Trophoblast cell (in vitro differentiated cells and primary cell): ENCODE measurements at regions not wholly inside any gene's neighbourhood (a gene's known extent, or its start where the extent isn't known, plus 50 kb on each side); places are given as distances from the start of the nearest gene placed in this dataset.
"Not testable (repeated sequence)": the region's sequence is repeated elsewhere in the genome, so short reads cannot be mapped to it uniquely, and the experiment has no call there.

Experiments
- DNase-seq, 2 donors: peaks; one replicate each; pipeline ENCODE4 v3.0.0-alpha.2; 2016
- H2AFZ ChIP-seq: 2 replicates; pipeline ENCODE4 v1.6.1; 2013; ENCODE audit warnings: low read length, moderate library complexity, mild to moderate bottlenecking; ENCODE audit not compliant: insufficient read depth, poor library complexity
- H2AK5ac ChIP-seq: 2 replicates; pipeline ENCODE4 v1.6.1; 2013; ENCODE audit warnings: mild to moderate bottlenecking, low read length
- H2BK120ac ChIP-seq: 2 replicates; pipeline ENCODE4 v1.6.1; 2013; ENCODE audit warnings: low read length, mild to moderate bottlenecking, moderate library complexity; ENCODE audit not compliant: insufficient read depth, poor library complexity
- H2BK12ac ChIP-seq: 2 replicates; pipeline ENCODE4 v1.6.1; 2013; ENCODE audit warnings: mild to moderate bottlenecking, low read length, moderate library complexity
- H2BK5ac ChIP-seq: 2 replicates; pipeline ENCODE4 v1.6.1; 2013; ENCODE audit warnings: low read length, low read depth, moderate library complexity, mild to moderate bottlenecking; ENCODE audit not compliant: poor library complexity
- H3K14ac ChIP-seq: 2 replicates; pipeline ENCODE4 v1.6.1; 2013; ENCODE audit warnings: mild to moderate bottlenecking, low read length
- H3K18ac ChIP-seq: 2 replicates; pipeline ENCODE4 v1.6.1; 2013; ENCODE audit warnings: mild to moderate bottlenecking, low read length
- H3K23ac ChIP-seq: 2 replicates; pipeline ENCODE4 v1.6.1; 2013; ENCODE audit warnings: low read length
- H3K27ac ChIP-seq: 2 replicates; pipeline ENCODE4 v1.5.1; 2013; ENCODE audit warnings: low read depth, mild to moderate bottlenecking, inconsistent platforms, low read length, moderate library complexity
- H3K27me3 ChIP-seq: 2 replicates; pipeline ENCODE4 v1.6.1; 2013; ENCODE audit warnings: inconsistent platforms, mild to moderate bottlenecking, low read length, moderate library complexity; ENCODE audit not compliant: insufficient read depth
- H3K36me3 ChIP-seq, 2 experiments: 1 replicate in 1 of 2; 2 replicates in 1 of 2; pipeline ENCODE4 v1.6.1; 2013; ENCODE audit warnings: low read length in 2 of 2, mild to moderate bottlenecking in 2 of 2, moderate library complexity in 1 of 2; ENCODE audit not compliant: insufficient read depth in 2 of 2, control insufficient read depth in 1 of 2
- H3K4ac ChIP-seq: 2 replicates; pipeline ENCODE4 v1.6.1; 2013; ENCODE audit warnings: low read depth, mild to moderate bottlenecking, low read length, moderate library complexity
- H3K4me1 ChIP-seq, 2 experiments: 1 replicate in 1 of 2; 2 replicates in 1 of 2; pipeline ENCODE4 v1.6.1; 2013; ENCODE audit warnings: low read length in 2 of 2, mild to moderate bottlenecking in 2 of 2, moderate library complexity in 1 of 2; ENCODE audit not compliant: insufficient read depth in 2 of 2, control insufficient read depth in 1 of 2
- H3K4me2 ChIP-seq: 2 replicates; pipeline ENCODE4 v1.6.1; 2013; ENCODE audit warnings: inconsistent platforms, mild to moderate bottlenecking, low read length, moderate library complexity
- H3K4me3 ChIP-seq: 2 replicates; pipeline ENCODE4 v1.5.1; 2013; ENCODE audit warnings: mild to moderate bottlenecking, low read depth, low read length, inconsistent platforms
- H3K79me1 ChIP-seq: one replicate; pipeline ENCODE4 v1.6.1; 2013; ENCODE audit warnings: low read length
- H3K79me2 ChIP-seq: 2 replicates; pipeline ENCODE4 v1.6.1; 2013; ENCODE audit warnings: low read length, mild to moderate bottlenecking; ENCODE audit not compliant: control insufficient read depth, insufficient read depth, poor library complexity
- H3K9ac ChIP-seq: 2 replicates; pipeline ENCODE4 v1.6.1; 2013; ENCODE audit warnings: mild to moderate bottlenecking, low read length
- H3K9me3 ChIP-seq: 2 replicates; pipeline ENCODE4 v1.6.1; 2013; ENCODE audit warnings: low read depth, mild to moderate bottlenecking, control low read depth, inconsistent platforms, low read length; ENCODE audit not compliant: insufficient read depth
- H4K12ac ChIP-seq: 2 replicates; pipeline ENCODE4 v1.6.1; 2013; ENCODE audit warnings: low read depth, mild to moderate bottlenecking, low read length, moderate library complexity
- H4K8ac ChIP-seq: 2 replicates; pipeline ENCODE4 v1.6.1; 2013; ENCODE audit warnings: low read depth, mild to moderate bottlenecking, low read length, moderate library complexity
- H4K91ac ChIP-seq: one replicate; pipeline ENCODE4 v1.6.1; 2013; ENCODE audit warnings: low read depth, mild to moderate bottlenecking, low read length, moderate library complexity
- WGBS: extraction: QIAGEN DNeasy Blood & Tissue Kit; methylation state at CpG from one replicate; pipeline ENCODE4 v1.1.7; 2013; ENCODE audit warnings: missing lambda C conversion rate; ENCODE audit not compliant: insufficient read length, insufficient coverage; ENCODE audit errors: extremely low coverage; 5-methylcytosine and 5-hydroxymethylcytosine counted together

GRCh38 chr12:126983735-126984134 lies 1283.2 kb upstream of the TMEM132C start:
- H2AFZ ChIP-seq, H3K4me2 ChIP-seq, H2AK5ac ChIP-seq, H3K79me1 ChIP-seq, H3K14ac ChIP-seq, DNase-seq, H3K27me3 ChIP-seq, H4K12ac ChIP-seq, H3K4me1 ChIP-seq, H4K91ac ChIP-seq, H3K4me3 ChIP-seq, H3K27ac ChIP-seq, H3K36me3 ChIP-seq, H4K8ac ChIP-seq, H3K9ac ChIP-seq, H3K4ac ChIP-seq, H3K18ac ChIP-seq, H2BK5ac ChIP-seq, H3K79me2 ChIP-seq, H2BK120ac ChIP-seq, H2BK12ac ChIP-seq, H3K9me3 ChIP-seq, H3K23ac ChIP-seq: not testable (repeated sequence)
- WGBS, result no CpG with 5 or more reads among the region's 2 CpGs

- H2AFZ ChIP-seq, H3K79me1 ChIP-seq, H3K36me3 ChIP-seq, H3K18ac ChIP-seq, H2AK5ac ChIP-seq, H3K4ac ChIP-seq, H2BK120ac ChIP-seq, H3K27me3 ChIP-seq, H3K4me1 ChIP-seq, H2BK12ac ChIP-seq, H4K91ac ChIP-seq, H3K23ac ChIP-seq, H3K9ac ChIP-seq, H3K9me3 ChIP-seq, H3K4me2 ChIP-seq, H3K14ac ChIP-seq, H3K27ac ChIP-seq, H3K4me3 ChIP-seq, H3K79me2 ChIP-seq, H4K12ac ChIP-seq, H4K8ac ChIP-seq, H2BK5ac ChIP-seq, DNase-seq: not testable (repeated sequence)
Observed at GRCh38 chr12:126985663-126986062, 1281.3 kb upstream of the TMEM132C start.

GRCh38 chr12:126989532-126989931 lies 1277.4 kb upstream of the TMEM132C start:
- no peak for DNase-seq
- no peak overlapping the region for H3K4me2 ChIP-seq
- H4K91ac ChIP-seq, result no peak overlapping the region
- no peaks in the 10 kb centered on the region for H3K79me1 ChIP-seq
- no peak overlapping the region for H2BK5ac ChIP-seq
- H2AFZ ChIP-seq, result no peak overlapping the region
- H3K27me3 ChIP-seq, result no peaks in the 10 kb centered on the region
- no peak overlapping the region for H3K27ac ChIP-seq
- H4K8ac ChIP-seq, result no peak overlapping the region
- no peak overlapping the region for H3K18ac ChIP-seq
- no peak overlapping the region for H2AK5ac ChIP-seq
- no peak overlapping the region for H2BK12ac ChIP-seq
- H3K36me3 ChIP-seq, result no peaks in the 10 kb centered on the region
- H3K9ac ChIP-seq, result no peak overlapping the region
- no peak overlapping the region for H3K23ac ChIP-seq
- no peak overlapping the region for H2BK120ac ChIP-seq
- H3K4me1 ChIP-seq, result no peaks in the 10 kb centered on the region
- H3K4ac ChIP-seq, result no peak overlapping the region
- WGBS, result no CpG with 5 or more reads among the region's 2 CpGs
- H3K79me2 ChIP-seq, result no peaks in the 10 kb centered on the region
- no peak overlapping the region for H4K12ac ChIP-seq
- H3K14ac ChIP-seq, result no peak overlapping the region
- H3K9me3 ChIP-seq, result peaks cover under 1% of the 10 kb centered on the region
- H3K4me3 ChIP-seq, result no peak overlapping the region

GRCh38 chr12:126993898-126994297 lies 1273.1 kb upstream of the TMEM132C start:
- H2BK5ac ChIP-seq, result no peak overlapping the region
- no peaks in the 10 kb centered on the region for H3K4me1 ChIP-seq
- WGBS, result no CpG with 5 or more reads among the region's 9 CpGs
- no peak overlapping the region for H3K4me2 ChIP-seq
- H2AFZ ChIP-seq, result no peak overlapping the region
- H3K79me1 ChIP-seq, result no peaks in the 10 kb centered on the region
- H2BK12ac ChIP-seq, result no peak overlapping the region
- no peak overlapping the region for H3K4me3 ChIP-seq
- no peak overlapping the region for H2BK120ac ChIP-seq
- H3K18ac ChIP-seq, result no peak overlapping the region
- H3K14ac ChIP-seq, result no peak overlapping the region
- H3K27ac ChIP-seq, result no peak overlapping the region
- no peak overlapping the region for H3K9ac ChIP-seq
- H3K27me3 ChIP-seq, result no peaks in the 10 kb centered on the region
- H3K9me3 ChIP-seq, result no peaks in the 10 kb centered on the region
- H3K36me3 ChIP-seq, result no peaks in the 10 kb centered on the region
- H4K12ac ChIP-seq, result no peak overlapping the region
- H2AK5ac ChIP-seq, result no peak overlapping the region
- no peak overlapping the region for H4K8ac ChIP-seq
- no peak overlapping the region for H3K4ac ChIP-seq
- H3K23ac ChIP-seq, result no peak overlapping the region
- no peak overlapping the region for H4K91ac ChIP-seq
- DNase-seq, result no peak
- no peaks in the 10 kb centered on the region for H3K79me2 ChIP-seq

- H2AFZ ChIP-seq, result no peak overlapping the region
- H2AK5ac ChIP-seq, result no peak overlapping the region
- H2BK5ac ChIP-seq, result no peak overlapping the region
- no CpG with 5 or more reads among the region's 4 CpGs for WGBS
- no peaks in the 10 kb centered on the region for H3K4me1 ChIP-seq
- no peak overlapping the region for H2BK120ac ChIP-seq
- no peak overlapping the region for H4K91ac ChIP-seq
- H4K8ac ChIP-seq, result no peak overlapping the region
- no peak overlapping the region for H3K4ac ChIP-seq
- no peaks in the 10 kb centered on the region for H3K79me1 ChIP-seq
- no peaks in the 10 kb centered on the region for H3K27me3 ChIP-seq
- H3K36me3 ChIP-seq, result no peaks in the 10 kb centered on the region
- H3K23ac ChIP-seq, result no peak overlapping the region
- H3K27ac ChIP-seq, result no peak overlapping the region
- H3K18ac ChIP-seq, result no peak overlapping the region
- no peak overlapping the region for H3K4me2 ChIP-seq
- no peak for DNase-seq
- no peak overlapping the region for H2BK12ac ChIP-seq
- H3K9ac ChIP-seq, result no peak overlapping the region
- H3K4me3 ChIP-seq, result no peak overlapping the region
- H3K14ac ChIP-seq, result no peak overlapping the region
- H4K12ac ChIP-seq, result no peak overlapping the region
- H3K9me3 ChIP-seq, result no peaks in the 10 kb centered on the region
- no peaks in the 10 kb centered on the region for H3K79me2 ChIP-seq
Observed at GRCh38 chr12:126994599-126994998, 1272.4 kb upstream of the TMEM132C start.
